GM23338 (cell line): ENCODE measurements at regions not wholly inside any gene's neighbourhood (a gene's known extent, or its start where the extent isn't known, plus 50 kb on each side); places are given as distances from the start of the nearest gene placed in this dataset.

ENCODE experiments used
- JUNB ChIP-seq: IDR thresholded peaks from one replicate; pipeline ENCODE4 v1.6.1; 2016; ENCODE audit warnings: antibody characterized with exemption; ENCODE audit not compliant: unreplicated experiment
- TF ChIP-seq, protein P1 (sequence below): IDR thresholded peaks from one replicate; pipeline ENCODE4 v1.6.1; 2018; ENCODE audit warnings: antibody characterized with exemption; ENCODE audit not compliant: unreplicated experiment
- TF ChIP-seq, protein P2 (sequence below): fragments of 250-450 bp; sonication (Bioruptor Pico); IDR thresholded peaks from 2 replicates; pipeline ENCODE4 v1.5.0; 2020; ENCODE audit warnings: mild to moderate bottlenecking, moderate library complexity
- TF ChIP-seq, protein P3 (sequence below), 2 experiments: fragments of 200-600 bp in 1 of 2; sonication (generic) in 1 of 2; conservative IDR thresholded peaks; 2 replicates each; pipeline versions ENCODE4 v1.5.1 to v1.6.1; 2016 to 2017; ENCODE audit warnings: antibody characterized with exemption in 2 of 2, low read depth in 2 of 2, mild to moderate bottlenecking in 2 of 2, moderate library complexity in 1 of 2

DNA sequence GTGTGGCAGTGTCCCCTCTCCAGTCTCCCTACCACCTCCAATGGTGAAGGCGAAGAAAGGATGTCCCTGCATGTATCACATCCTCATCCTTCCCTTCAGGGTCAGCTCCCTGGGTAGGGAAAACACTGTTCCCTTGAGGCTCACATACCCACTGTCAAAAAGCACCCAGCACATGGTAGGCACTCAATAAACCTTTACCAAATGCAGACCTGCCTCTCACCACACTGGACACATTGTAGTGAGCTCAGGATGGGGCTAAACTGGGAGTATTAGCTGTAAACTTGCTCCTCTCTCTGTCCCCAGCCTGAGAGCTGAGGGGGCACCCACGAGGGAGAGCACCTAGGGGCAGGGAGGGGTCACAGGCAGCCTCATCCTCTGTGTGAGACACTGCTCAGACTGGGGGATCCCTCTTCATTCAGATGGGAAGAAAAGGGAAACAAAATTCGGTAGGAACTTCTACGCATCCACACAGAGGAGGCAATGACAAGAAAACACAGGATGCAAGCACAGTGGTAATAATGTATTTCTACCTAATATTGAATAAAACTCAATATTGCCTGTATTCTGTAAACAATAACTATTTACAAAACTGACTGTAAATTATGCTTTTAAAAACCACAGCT lies 101.6 kb upstream of the TOP3B start (continued):
- TF ChIP-seq, protein P1, sequence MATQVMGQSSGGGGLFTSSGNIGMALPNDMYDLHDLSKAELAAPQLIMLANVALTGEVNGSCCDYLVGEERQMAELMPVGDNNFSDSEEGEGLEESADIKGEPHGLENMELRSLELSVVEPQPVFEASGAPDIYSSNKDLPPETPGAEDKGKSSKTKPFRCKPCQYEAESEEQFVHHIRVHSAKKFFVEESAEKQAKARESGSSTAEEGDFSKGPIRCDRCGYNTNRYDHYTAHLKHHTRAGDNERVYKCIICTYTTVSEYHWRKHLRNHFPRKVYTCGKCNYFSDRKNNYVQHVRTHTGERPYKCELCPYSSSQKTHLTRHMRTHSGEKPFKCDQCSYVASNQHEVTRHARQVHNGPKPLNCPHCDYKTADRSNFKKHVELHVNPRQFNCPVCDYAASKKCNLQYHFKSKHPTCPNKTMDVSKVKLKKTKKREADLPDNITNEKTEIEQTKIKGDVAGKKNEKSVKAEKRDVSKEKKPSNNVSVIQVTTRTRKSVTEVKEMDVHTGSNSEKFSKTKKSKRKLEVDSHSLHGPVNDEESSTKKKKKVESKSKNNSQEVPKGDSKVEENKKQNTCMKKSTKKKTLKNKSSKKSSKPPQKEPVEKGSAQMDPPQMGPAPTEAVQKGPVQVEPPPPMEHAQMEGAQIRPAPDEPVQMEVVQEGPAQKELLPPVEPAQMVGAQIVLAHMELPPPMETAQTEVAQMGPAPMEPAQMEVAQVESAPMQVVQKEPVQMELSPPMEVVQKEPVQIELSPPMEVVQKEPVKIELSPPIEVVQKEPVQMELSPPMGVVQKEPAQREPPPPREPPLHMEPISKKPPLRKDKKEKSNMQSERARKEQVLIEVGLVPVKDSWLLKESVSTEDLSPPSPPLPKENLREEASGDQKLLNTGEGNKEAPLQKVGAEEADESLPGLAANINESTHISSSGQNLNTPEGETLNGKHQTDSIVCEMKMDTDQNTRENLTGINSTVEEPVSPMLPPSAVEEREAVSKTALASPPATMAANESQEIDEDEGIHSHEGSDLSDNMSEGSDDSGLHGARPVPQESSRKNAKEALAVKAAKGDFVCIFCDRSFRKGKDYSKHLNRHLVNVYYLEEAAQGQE: no peak
- no peak for TF ChIP-seq JUNB
- TF ChIP-seq, protein P2, sequence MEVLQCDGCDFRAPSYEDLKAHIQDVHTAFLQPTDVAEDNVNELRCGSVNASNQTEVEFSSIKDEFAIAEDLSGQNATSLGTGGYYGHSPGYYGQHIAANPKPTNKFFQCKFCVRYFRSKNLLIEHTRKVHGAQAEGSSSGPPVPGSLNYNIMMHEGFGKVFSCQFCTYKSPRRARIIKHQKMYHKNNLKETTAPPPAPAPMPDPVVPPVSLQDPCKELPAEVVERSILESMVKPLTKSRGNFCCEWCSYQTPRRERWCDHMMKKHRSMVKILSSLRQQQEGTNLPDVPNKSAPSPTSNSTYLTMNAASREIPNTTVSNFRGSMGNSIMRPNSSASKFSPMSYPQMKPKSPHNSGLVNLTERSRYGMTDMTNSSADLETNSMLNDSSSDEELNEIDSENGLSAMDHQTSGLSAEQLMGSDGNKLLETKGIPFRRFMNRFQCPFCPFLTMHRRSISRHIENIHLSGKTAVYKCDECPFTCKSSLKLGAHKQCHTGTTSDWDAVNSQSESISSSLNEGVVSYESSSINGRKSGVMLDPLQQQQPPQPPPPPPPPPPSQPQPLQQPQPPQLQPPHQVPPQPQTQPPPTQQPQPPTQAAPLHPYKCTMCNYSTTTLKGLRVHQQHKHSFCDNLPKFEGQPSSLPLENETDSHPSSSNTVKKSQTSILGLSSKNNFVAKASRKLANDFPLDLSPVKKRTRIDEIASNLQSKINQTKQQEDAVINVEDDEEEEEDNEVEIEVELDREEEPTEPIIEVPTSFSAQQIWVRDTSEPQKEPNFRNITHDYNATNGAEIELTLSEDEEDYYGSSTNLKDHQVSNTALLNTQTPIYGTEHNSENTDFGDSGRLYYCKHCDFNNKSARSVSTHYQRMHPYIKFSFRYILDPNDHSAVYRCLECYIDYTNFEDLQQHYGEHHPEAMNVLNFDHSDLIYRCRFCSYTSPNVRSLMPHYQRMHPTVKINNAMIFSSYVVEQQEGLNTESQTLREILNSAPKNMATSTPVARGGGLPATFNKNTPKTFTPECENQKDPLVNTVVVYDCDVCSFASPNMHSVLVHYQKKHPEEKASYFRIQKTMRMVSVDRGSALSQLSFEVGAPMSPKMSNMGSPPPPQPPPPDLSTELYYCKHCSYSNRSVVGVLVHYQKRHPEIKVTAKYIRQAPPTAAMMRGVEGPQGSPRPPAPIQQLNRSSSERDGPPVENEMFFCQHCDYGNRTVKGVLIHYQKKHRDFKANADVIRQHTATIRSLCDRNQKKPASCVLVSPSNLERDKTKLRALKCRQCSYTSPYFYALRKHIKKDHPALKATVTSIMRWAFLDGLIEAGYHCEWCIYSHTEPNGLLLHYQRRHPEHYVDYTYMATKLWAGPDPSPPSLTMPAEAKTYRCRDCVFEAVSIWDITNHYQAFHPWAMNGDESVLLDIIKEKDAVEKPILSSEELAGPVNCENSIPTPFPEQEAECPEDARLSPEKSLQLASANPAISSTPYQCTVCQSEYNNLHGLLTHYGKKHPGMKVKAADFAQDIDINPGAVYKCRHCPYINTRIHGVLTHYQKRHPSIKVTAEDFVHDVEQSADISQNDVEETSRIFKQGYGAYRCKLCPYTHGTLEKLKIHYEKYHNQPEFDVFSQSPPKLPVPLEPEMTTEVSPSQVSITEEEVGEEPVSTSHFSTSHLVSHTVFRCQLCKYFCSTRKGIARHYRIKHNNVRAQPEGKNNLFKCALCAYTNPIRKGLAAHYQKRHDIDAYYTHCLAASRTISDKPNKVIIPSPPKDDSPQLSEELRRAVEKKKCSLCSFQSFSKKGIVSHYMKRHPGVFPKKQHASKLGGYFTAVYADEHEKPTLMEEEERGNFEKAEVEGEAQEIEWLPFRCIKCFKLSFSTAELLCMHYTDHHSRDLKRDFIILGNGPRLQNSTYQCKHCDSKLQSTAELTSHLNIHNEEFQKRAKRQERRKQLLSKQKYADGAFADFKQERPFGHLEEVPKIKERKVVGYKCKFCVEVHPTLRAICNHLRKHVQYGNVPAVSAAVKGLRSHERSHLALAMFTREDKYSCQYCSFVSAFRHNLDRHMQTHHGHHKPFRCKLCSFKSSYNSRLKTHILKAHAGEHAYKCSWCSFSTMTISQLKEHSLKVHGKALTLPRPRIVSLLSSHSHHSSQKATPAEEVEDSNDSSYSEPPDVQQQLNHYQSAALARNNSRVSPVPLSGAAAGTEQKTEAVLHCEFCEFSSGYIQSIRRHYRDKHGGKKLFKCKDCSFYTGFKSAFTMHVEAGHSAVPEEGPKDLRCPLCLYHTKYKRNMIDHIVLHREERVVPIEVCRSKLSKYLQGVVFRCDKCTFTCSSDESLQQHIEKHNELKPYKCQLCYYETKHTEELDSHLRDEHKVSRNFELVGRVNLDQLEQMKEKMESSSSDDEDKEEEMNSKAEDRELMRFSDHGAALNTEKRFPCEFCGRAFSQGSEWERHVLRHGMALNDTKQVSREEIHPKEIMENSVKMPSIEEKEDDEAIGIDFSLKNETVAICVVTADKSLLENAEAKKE (CRISPR knock-in tag): no peak
- TF ChIP-seq, protein P3, sequence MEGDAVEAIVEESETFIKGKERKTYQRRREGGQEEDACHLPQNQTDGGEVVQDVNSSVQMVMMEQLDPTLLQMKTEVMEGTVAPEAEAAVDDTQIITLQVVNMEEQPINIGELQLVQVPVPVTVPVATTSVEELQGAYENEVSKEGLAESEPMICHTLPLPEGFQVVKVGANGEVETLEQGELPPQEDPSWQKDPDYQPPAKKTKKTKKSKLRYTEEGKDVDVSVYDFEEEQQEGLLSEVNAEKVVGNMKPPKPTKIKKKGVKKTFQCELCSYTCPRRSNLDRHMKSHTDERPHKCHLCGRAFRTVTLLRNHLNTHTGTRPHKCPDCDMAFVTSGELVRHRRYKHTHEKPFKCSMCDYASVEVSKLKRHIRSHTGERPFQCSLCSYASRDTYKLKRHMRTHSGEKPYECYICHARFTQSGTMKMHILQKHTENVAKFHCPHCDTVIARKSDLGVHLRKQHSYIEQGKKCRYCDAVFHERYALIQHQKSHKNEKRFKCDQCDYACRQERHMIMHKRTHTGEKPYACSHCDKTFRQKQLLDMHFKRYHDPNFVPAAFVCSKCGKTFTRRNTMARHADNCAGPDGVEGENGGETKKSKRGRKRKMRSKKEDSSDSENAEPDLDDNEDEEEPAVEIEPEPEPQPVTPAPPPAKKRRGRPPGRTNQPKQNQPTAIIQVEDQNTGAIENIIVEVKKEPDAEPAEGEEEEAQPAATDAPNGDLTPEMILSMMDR (conservative IDR thresholded peaks at IDR 0.05; ENCODE audit: low read depth in 2 of 2): no peak
